ENCODE measurements at regions not wholly inside any gene's neighbourhood (a gene's known extent, or its start where the extent isn't known, plus 50 kb on each side); places are given as distances from the start of the nearest gene placed in this dataset.

- TF ChIP-seq SP1 (IDR thresholded peaks at IDR 0.05; ENCODE audit: low read depth, low read length) (no peak), ASH2L (IDR thresholded peaks at IDR 0.05; ENCODE audit: borderline replicate concordance, low read depth) (no peak), EGR1 (IDR thresholded peaks at IDR 0.05; ENCODE audit: borderline replicate concordance in 1 of 2, low read depth in 2 of 2, low read length in 2 of 2) (no peak), FOS (IDR thresholded peaks at IDR 0.05; ENCODE audit: borderline replicate concordance, extremely low read depth, insufficient read length) (no peak)
- TF ChIP-seq, protein P1, sequence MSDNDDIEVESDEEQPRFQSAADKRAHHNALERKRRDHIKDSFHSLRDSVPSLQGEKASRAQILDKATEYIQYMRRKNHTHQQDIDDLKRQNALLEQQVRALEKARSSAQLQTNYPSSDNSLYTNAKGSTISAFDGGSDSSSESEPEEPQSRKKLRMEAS (IDR thresholded peaks at IDR 0.05; ENCODE audit: low read depth, low read length), result no peak
Measured at GRCh38 chr21:31596055-31596454, 63.4 kb upstream of the SOD1 start.
